Mesenchymal stem cell (in vitro differentiated cells and primary cell): ENCODE measurements at regions not wholly inside any gene's neighbourhood (a gene's known extent, or its start where the extent isn't known, plus 50 kb on each side); places are given as distances from the start of the nearest gene placed in this dataset.

Experiments
- DNase-seq: peaks from one replicate; pipeline ENCODE4 v3.0.0-alpha.2; 2013
- H2AFZ ChIP-seq: one replicate; pipeline ENCODE4 v1.6.1; 2013; ENCODE audit warnings: low read depth, mild to moderate bottlenecking, control low read depth, inconsistent platforms, low read length, moderate library complexity
- H2AK5ac ChIP-seq: 2 replicates; pipeline ENCODE4 v1.6.1; 2013; ENCODE audit warnings: low read length, moderate library complexity, mild to moderate bottlenecking, inconsistent platforms; ENCODE audit not compliant: severe bottlenecking
- H2BK120ac ChIP-seq: one replicate; pipeline ENCODE4 v1.6.1; 2013; ENCODE audit warnings: low read depth, mild to moderate bottlenecking, inconsistent platforms, low read length, moderate library complexity
- H2BK12ac ChIP-seq, 2 experiments: one replicate each; pipeline ENCODE4 v1.6.1; 2013; ENCODE audit warnings: inconsistent platforms in 2 of 2, low read length in 2 of 2, mild to moderate bottlenecking in 2 of 2, moderate library complexity in 2 of 2, control low read depth in 1 of 2
- H2BK15ac ChIP-seq: one replicate; pipeline ENCODE4 v1.6.1; 2013; ENCODE audit warnings: mild to moderate bottlenecking, low read depth, inconsistent platforms; ENCODE audit not compliant: poor library complexity, severe bottlenecking
- H2BK5ac ChIP-seq: 2 replicates; pipeline ENCODE4 v1.6.1; 2013; ENCODE audit warnings: low read depth, mild to moderate bottlenecking, low read length, control low read depth, inconsistent platforms; ENCODE audit not compliant: poor library complexity, severe bottlenecking
- H3K14ac ChIP-seq, 2 experiments: one replicate each; pipeline ENCODE4 v1.6.1; 2013; ENCODE audit warnings: inconsistent platforms in 2 of 2, low read length in 2 of 2, control low read depth in 1 of 2, mild to moderate bottlenecking in 1 of 2, moderate library complexity in 1 of 2
- H3K18ac ChIP-seq, 2 experiments: one replicate each; pipeline ENCODE4 v1.6.1; 2013; ENCODE audit warnings: inconsistent platforms in 2 of 2, low read length in 2 of 2, control low read depth in 1 of 2, low read depth in 1 of 2, mild to moderate bottlenecking in 1 of 2
- H3K23ac ChIP-seq, 2 experiments: one replicate each; pipeline ENCODE4 v1.6.1; 2013; ENCODE audit warnings: inconsistent platforms in 2 of 2, low read length in 2 of 2, mild to moderate bottlenecking in 2 of 2, moderate library complexity in 2 of 2, control low read depth in 1 of 2
- H3K27ac ChIP-seq: 2 replicates; pipeline ENCODE4 v1.5.1; 2013; ENCODE audit warnings: mild to moderate bottlenecking, moderate library complexity, low read length, control low read depth, inconsistent platforms; ENCODE audit not compliant: poor library complexity, severe bottlenecking
- H3K27me3 ChIP-seq, 2 experiments: 2 replicates each; pipeline versions ENCODE4 v1.6.1 to v1.7.0; 2013; ENCODE audit warnings: low read length in 2 of 2, mild to moderate bottlenecking in 2 of 2, moderate library complexity in 2 of 2, control low read depth in 1 of 2, inconsistent platforms in 1 of 2; ENCODE audit not compliant: control insufficient read depth in 1 of 2, insufficient read depth in 1 of 2
- H3K36me3 ChIP-seq, 2 experiments: 2 replicates each; pipeline versions ENCODE4 v1.6.1 to v1.7.0; 2013; ENCODE audit warnings: low read length in 2 of 2, control low read depth in 1 of 2, inconsistent platforms in 1 of 2, low read depth in 1 of 2, mild to moderate bottlenecking in 1 of 2; ENCODE audit not compliant: insufficient read depth in 2 of 2, control insufficient read depth in 1 of 2
- H3K4ac ChIP-seq, 2 experiments: one replicate each; pipeline ENCODE4 v1.6.1; 2013; ENCODE audit warnings: inconsistent platforms in 2 of 2, low read length in 2 of 2, mild to moderate bottlenecking in 2 of 2, moderate library complexity in 2 of 2, control low read depth in 1 of 2, low read depth in 1 of 2
- H3K4me1 ChIP-seq: 2 replicates; pipeline ENCODE4 v1.6.1; 2013; ENCODE audit warnings: low read depth, low read length, control low read depth; ENCODE audit not compliant: control insufficient read depth, insufficient read depth
- H3K4me2 ChIP-seq: 2 replicates; pipeline ENCODE4 v1.6.1; 2013; ENCODE audit warnings: low read length, mild to moderate bottlenecking, inconsistent platforms; ENCODE audit not compliant: poor library complexity, severe bottlenecking
- H3K4me3 ChIP-seq, 2 experiments: 2 replicates each; pipeline versions ENCODE4 v1.5.1 to v1.7.0; 2013; ENCODE audit warnings: low read length in 2 of 2, mild to moderate bottlenecking in 2 of 2, control low read depth in 1 of 2, low read depth in 1 of 2; ENCODE audit not compliant: insufficient read depth in 1 of 2
- H3K79me1 ChIP-seq: replicated peaks from 2 replicates; pipeline ENCODE4 v1.6.1; 2013; ENCODE audit warnings: mild to moderate bottlenecking, control low read depth, low read length, inconsistent platforms; ENCODE audit not compliant: poor library complexity, severe bottlenecking
- H3K9ac ChIP-seq: 2 replicates; pipeline ENCODE4 v1.7.0; 2013; ENCODE audit warnings: mild to moderate bottlenecking, low read length, moderate library complexity
- H3K9me3 ChIP-seq: 2 replicates; pipeline ENCODE4 v1.7.0; 2013; ENCODE audit warnings: mild to moderate bottlenecking, low read length; ENCODE audit not compliant: control insufficient read depth
- H4K8ac ChIP-seq: one replicate; pipeline ENCODE4 v1.6.1; 2013; ENCODE audit warnings: inconsistent platforms, mild to moderate bottlenecking, low read length, moderate library complexity
- H4K91ac ChIP-seq: one replicate; pipeline ENCODE4 v1.6.1; 2013; ENCODE audit warnings: mild to moderate bottlenecking, low read length, inconsistent platforms
- WGBS: methylation state at CpG from one replicate; pipeline ENCODE4 v1.1.7; 2013; ENCODE audit warnings: mixed read lengths; 5-methylcytosine and 5-hydroxymethylcytosine counted together

- no peak overlapping the region for H3K4ac ChIP-seq
- no peak overlapping the region for H3K27ac ChIP-seq
- 92% methylated on average over 14 of the region's 14 CpGs for WGBS
- H3K14ac ChIP-seq, result no peak overlapping the region
- no peak overlapping the region for H2AFZ ChIP-seq
- H3K27me3 ChIP-seq, result peaks cover 0 to 56% of the 10 kb centered on the region in 2 experiments
- no peaks in the 10 kb centered on the region for H3K36me3 ChIP-seq
- no peak overlapping the region for H4K91ac ChIP-seq
- no peak overlapping the region for H2BK120ac ChIP-seq
- no peak overlapping the region for H4K8ac ChIP-seq
- no peak overlapping the region for H2AK5ac ChIP-seq
- H3K4me1 ChIP-seq, result peaks cover 9% of the 10 kb centered on the region
- no peak overlapping the region for H3K23ac ChIP-seq
- no peak overlapping the region for H2BK15ac ChIP-seq
- H3K9me3 ChIP-seq, result no peaks in the 10 kb centered on the region
- H3K4me2 ChIP-seq, result no peak overlapping the region
- H3K18ac ChIP-seq, result no peak overlapping the region
- no peak overlapping the region for H3K9ac ChIP-seq
- no peak overlapping the region for H2BK12ac ChIP-seq
- H2BK5ac ChIP-seq, result no peak overlapping the region
- DNase-seq, result no peak
- no peak overlapping the region for H3K4me3 ChIP-seq
- H3K79me1 ChIP-seq, result no peaks in the 10 kb centered on the region
These were observed 55.9 kb upstream of the SLC66A3 start for GRCh38 chr2:11099122-11100065.

- Histone ChIP-seq H4K91ac (no peak overlapping the region), H4K8ac (no peak overlapping the region), H3K79me1 (no peaks in the 10 kb centered on the region), H2BK15ac (no peak overlapping the region), H2BK5ac (no peak overlapping the region), H3K36me3 (no peaks in the 10 kb centered on the region), H3K4ac (no peak overlapping the region), H3K27ac (no peak overlapping the region), H3K18ac (no peak overlapping the region), H2BK12ac (no peak overlapping the region), H2AK5ac (no peak overlapping the region), H3K27me3 (peaks cover 0 to 51% of the 10 kb centered on the region in 2 experiments), H3K14ac (no peak overlapping the region), H3K9ac (no peak overlapping the region), H3K23ac (no peak overlapping the region), H3K4me2 (no peak overlapping the region), H2AFZ (no peak overlapping the region), H3K9me3 (no peaks in the 10 kb centered on the region), H3K4me1 (peaks cover 9% of the 10 kb centered on the region), H2BK120ac (no peak overlapping the region), H3K4me3 (no peak overlapping the region)
- no peak for DNase-seq
- 97% methylated on average over 6 of the region's 6 CpGs for whole genome bisulfite sequencing
These were observed 55.1 kb upstream of the SLC66A3 start for GRCh38 chr2:11100130-11100529.

DNA sequence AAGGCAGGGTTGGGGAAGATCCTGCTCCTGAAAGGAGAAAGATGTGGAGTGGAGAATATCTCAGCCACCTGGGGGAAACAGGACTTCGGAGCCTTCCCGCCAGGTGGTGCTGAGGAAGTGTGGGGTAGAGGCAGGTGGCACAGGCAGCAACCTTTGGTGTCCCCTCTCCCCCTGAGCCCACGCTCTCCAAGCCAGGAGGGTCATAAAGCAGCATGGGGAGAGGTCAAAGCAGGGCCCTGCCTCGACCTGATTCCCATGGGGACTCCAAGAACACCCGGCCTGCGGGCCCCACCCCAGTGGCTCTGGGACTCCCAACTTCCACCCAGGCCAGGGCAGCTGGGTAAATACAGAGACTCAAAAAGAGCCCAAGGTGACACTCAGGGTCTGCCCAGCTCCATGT lies 54.3 kb upstream of the SLC66A3 start:
- H3K4me3 ChIP-seq, result no peak overlapping the region
- no peaks in the 10 kb centered on the region for H3K79me1 ChIP-seq
- no peak overlapping the region for H3K9ac ChIP-seq
- no peaks in the 10 kb centered on the region for H3K36me3 ChIP-seq
- no peak overlapping the region for H3K4ac ChIP-seq
- no peak overlapping the region for H4K8ac ChIP-seq
- H4K91ac ChIP-seq, result no peak overlapping the region
- H2BK120ac ChIP-seq, result no peak overlapping the region
- H2BK15ac ChIP-seq, result peak overlapping the region; percentile 49
- DNase-seq, result no peak
- no peak overlapping the region for H3K14ac ChIP-seq
- H3K18ac ChIP-seq, result no peak overlapping the region
- no peak overlapping the region for H2AFZ ChIP-seq
- H3K27me3 ChIP-seq, result peaks cover 0 to 51% of the 10 kb centered on the region in 2 experiments
- peaks cover 9% of the 10 kb centered on the region for H3K4me1 ChIP-seq
- no peak overlapping the region for H3K23ac ChIP-seq
- no peak overlapping the region for H3K27ac ChIP-seq
- no peak overlapping the region for H2AK5ac ChIP-seq
- no peak overlapping the region for H3K4me2 ChIP-seq
- H2BK12ac ChIP-seq, result no peak overlapping the region
- H2BK5ac ChIP-seq, result no peak overlapping the region
- WGBS, result 90% methylated on average over 6 of the region's 6 CpGs
- H3K9me3 ChIP-seq, result no peaks in the 10 kb centered on the region

DNA sequence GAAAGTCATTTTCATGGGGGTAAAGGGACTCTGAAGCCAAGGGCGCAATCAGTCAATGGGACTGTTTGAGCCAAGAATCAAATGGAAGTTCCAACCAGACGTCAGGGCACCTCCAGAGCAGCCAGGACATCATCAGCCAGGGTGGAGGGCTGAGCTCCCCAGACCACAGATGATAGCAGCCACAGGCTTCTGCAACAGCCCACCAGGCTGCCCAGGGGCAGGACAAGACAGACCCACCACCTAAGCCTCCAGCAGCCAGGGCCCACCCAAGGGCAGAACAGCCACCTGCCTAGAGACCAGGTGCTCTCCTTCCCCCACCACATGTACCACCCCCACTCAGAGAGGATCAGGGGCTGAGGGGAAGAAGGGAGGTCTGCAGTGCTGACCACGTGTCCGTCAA lies 53.8 kb upstream of the SLC66A3 start:
- Histone ChIP-seq H2AFZ (no peak overlapping the region), H3K18ac (no peak overlapping the region), H3K4me1 (peaks cover 9% of the 10 kb centered on the region), H3K4ac (no peak overlapping the region), H2BK120ac (no peak overlapping the region), H4K8ac (no peak overlapping the region), H3K4me3 (no peak overlapping the region), H3K4me2 (no peak overlapping the region), H2AK5ac (no peak overlapping the region), H3K23ac (no peak overlapping the region), H3K14ac (no peak overlapping the region), H2BK12ac (no peak overlapping the region), H4K91ac (no peak overlapping the region), H3K36me3 (no peaks in the 10 kb centered on the region), H2BK5ac (no peak overlapping the region), H3K79me1 (no peaks in the 10 kb centered on the region), H2BK15ac (no peak overlapping the region), H3K9ac (no peak overlapping the region), H3K9me3 (no peaks in the 10 kb centered on the region), H3K27ac (no peak overlapping the region), H3K27me3 (peaks cover 0 to 51% of the 10 kb centered on the region in 2 experiments)
- DNase-seq, result no peak
- 77% methylated on average over 4 of the region's 4 CpGs for WGBS
